Bone marrow (tissue), 2 donors: ENCODE measurements at regions not wholly inside any gene's neighbourhood (a gene's known extent, or its start where the extent isn't known, plus 50 kb on each side); places are given as distances from the start of the nearest gene placed in this dataset.

Experiments
- DNase-seq, 2 donors: peaks; one replicate each; lab custom pipeline; 2025; lab: John Stamatoyannopoulos, UW

DNA sequence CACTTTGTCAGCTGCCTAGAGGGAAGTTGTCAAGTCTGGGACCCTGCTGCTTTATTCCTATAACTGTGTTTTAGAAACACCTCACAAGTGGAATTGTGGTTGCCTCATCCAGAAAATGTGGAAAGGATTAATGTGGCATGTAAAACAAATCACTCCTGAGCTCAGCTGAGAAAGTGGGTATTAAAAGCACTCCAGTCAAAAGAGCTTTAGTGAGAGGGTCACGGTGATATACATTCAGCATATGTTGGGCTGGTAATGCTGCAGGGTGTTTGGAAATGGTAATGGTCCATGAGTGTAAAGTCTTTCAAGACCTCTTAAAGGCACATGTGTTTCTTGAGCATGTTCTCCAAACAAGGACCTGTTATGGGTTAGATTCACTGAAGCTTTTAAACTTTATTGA lies 318.2 kb upstream of the MEOX2 start:
- DNase-seq = no peak

DNA sequence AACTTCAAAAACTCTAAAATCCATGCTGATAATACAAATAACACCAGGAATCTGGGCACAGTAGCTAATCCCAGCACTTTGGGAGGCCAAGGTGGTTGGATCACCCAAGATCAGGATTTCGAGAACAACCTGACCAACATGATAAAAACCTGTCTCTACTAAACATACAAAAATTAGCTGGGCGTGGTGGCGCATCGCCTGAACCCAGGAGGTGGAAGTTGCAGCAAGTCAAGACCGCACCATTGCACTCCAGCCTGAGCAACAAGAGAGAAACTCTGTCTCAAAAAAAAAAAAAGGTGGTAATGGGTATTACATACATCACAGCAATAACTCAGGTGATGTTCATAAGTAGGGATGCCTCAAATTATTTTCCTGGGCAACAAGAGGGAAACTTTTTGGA lies 315.0 kb upstream of the MEOX2 start:
- no peak for DNase-seq

DNA sequence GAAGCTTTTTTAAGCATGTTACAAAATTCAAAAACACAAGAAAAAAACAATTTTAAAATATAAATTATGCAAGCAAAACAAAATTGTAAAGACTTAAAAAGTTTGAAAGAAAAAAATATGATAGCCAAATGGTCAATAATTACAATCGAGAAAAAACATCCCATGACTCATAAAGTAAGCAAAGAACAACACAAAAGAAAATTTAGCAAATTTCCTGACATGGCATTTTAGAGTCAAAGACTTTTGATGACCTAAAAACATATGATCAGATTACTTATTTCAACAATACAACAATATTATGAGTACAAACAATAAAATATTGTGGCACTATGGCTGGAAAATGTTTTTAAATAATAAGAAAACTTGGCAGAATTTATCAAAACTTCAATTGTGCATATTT lies 312.1 kb upstream of the MEOX2 start:
- no peak for DNase-seq

DNA sequence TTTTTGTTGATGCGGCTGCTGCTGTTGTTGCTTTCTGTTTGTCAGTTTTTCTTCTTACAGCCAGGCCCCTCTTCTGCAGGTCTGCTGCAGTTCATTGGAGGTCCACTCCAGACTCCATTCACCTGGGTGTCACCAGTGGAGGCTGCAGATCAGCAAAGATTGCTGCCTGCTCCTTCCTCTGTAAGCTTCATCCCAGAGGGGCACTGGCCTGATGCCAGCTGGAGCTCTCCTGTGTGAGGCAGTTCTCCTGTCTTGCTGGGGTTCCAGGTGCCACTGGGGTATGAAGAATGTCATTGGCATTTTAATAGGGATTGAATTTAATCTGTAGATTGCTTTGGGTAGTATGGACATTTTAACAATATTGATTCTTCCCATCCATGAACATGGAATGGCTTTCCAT lies 308.5 kb upstream of the MEOX2 start:
- no peak for DNase-seq

DNA sequence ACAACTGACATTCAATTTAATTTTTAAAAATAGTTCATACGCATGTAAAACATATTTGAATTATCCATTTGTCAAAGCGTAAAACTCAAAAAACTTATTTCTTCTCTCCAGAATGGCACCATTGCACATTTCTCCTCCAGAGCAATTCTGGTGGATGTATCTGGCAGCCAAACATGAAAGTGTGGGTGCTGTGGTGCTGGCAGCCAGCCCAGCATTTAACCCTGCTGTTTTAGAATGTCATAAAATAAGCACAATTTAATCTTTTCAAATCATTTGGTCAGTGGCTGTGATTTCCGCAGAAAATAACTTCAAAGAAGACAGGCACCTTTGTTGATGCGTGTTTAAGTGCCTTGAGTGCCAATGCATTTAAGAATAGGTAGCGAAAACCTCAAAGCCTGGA lies 302.7 kb upstream of the MEOX2 start:
- DNase-seq = no peak

DNA sequence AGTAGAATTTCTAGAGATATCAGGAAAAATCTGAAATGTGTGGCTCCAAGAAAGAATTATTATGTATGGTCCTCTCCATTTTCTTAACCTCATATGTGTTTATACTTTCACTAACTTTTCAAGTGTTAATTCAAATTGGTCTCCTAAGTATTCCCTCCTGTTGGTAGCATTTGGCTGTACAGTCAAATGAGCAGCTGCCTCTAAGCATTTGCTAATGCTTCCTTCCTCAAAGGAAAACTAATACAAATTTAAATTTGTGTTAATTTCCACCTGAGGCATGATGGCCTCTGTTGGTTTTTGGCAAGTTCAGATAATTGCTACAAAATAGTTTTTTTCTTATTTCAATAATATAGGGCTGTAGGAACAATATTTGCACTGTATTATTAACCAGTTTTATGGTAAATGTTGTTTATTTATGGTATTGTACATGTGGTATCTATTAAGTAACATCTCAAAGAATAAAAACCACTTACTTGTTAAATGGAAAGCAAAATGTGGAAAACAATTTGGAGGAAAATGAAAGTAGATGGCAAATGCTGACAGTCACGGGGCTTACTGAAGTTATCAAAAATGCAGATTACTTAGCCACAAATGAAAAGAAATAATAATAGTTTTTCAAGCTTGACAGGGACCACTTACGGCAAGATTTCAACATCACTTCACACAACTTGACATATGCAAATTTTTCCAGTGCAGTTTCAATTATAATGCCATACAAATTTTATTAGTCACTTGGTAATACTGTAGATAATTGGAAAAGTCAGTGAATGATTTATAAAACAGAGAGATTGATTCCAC lies 299.3 kb upstream of the MEOX2 start:
- no peak for DNase-seq

DNA sequence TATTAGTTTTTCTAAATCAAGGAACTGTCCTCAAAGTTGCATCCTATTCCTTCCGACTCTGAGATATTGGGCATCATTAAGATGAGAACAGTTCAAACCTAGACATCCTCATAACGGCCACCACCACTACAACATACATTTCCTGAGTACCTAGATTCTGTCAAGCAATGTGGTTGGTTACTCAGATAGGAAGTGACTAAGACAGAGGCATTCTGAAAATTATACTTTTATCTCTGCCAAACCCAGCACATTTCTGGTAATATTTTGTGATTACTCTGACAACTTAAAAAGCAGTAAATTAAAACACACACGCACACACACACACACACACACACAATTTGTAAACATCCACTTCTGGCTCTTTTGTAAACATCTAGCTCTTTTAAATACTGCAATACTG lies 291.2 kb upstream of the MEOX2 start:
- no peak for DNase-seq

DNA sequence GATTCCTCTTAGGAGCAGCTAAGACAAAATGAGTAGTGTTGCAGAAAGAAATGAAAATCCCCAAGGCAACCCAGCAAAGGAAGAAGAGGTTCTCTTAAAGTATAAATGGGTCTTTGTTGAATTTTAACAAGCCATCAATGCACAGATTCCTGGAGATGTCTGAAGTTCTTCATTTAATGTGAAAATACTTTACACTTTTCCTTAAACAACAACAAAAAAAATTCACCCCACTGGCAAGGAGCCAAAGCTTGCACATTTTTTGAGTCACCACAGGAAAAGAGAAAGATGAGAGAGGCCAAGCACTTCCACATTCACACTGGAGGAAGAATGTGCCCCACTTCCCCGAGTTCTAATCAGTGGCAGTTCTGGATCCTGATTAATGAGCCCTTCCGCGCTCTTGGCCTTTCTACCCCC lies 286.4 kb upstream of the MEOX2 start:
- no peak for DNase-seq

DNA sequence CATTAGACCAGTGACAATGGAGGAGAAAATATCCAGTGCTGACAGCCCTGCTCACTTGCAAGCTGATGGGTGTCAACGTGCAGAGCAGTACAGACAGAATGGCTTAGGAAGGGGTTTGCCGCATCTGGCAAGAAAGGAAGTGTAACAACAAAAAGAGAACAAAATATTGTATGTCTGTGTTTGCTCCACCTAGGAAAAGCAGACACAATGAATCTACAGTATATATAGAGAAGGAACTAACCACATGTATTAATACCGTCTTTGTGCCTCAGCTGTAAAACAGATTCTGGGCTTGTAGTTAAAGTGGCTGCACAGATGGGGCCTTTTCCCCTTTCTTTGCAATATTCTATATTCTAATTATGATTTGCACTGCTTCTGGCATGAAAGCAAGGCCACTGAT lies 281.1 kb upstream of the MEOX2 start:
- DNase-seq = no peak

DNA sequence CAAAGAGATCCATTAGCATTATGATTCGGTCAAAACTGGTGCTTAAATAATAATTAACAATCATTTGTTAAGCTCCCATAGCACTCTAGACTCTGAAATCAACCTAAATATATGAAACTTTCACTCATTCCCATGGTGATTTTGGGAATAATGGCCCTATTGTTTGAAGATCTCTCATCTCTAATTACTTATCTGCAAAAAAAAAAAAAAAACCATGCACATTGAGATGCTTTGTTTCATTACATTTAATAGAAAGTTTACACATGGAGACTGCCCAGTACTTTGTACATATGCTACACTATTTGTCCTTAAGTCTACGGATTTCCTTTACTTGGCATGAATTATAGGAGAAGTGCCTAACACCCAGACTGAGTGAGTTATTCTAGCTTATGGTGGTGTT lies 280.6 kb upstream of the MEOX2 start:
- DNase-seq = no peak

DNA sequence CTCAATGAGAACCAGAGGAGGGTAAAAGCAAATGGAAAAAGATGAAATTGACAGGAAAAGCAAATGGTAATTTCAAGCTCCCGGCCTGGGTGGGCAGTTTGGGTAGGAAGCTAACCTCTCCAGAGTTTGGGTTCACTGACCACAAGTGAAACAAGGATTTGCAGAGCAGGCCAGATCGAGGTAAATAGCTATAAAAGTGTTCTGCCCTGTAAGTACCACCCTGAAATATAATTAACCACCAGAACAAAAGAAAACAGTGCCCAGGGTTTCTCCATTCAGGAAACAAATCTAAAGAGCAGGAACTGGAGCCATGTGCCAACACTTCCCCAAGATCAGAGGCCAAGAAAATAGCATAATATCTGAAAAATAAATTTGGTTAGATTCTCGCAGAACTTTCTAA lies 276.7 kb upstream of the MEOX2 start:
- no peak for DNase-seq

DNA sequence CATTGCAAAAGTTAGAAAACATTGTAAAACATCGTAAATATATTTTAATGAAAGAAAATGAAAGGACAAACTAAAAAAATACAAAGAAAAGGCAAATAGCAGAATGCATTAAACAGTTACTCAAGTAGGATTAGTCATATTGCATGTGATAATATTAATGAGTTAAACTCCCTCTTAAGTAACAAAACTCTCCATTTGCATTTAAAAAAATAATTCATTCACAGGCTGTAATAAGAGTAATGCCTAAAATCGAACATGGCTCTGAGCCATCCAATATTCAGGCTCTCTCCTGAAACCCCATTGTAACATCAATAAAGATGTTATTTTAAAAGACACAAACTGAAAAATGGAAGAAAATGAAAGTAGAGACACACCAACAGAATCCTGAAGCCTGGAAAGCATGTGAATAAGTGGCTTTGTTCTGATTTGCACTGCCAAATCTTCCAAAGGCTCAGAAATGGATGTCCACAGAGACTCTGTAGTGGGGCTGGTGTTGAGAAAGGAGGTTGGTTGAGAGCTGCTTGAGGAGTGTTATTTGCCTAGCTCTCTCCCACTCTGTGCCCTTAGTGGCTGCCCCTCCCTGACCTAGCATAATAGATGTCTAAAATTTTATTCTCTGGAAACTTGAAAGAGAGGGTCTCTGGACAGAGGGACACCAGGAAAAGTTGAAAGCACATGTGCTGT lies 268.3 kb upstream of the MEOX2 start:
- no peak for DNase-seq

DNA sequence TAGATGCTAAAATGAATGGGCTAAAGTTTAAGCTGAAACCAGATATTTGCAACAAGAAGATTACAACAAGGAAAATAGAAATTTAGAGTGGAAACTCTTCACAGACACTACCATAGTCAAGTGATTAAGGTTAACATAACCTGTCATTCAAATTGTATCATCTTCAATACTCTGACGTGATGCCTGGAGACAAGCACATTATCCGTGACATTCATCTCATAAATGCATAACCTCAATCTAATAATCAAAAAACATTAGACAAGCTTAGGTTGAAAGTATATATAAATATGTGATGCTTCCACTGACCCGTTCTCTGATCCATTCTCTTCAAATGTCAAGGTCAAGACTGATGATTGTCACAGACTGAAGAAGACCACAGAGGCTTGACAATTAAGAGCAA lies 263.8 kb upstream of the MEOX2 start:
- DNase-seq = no peak

DNA sequence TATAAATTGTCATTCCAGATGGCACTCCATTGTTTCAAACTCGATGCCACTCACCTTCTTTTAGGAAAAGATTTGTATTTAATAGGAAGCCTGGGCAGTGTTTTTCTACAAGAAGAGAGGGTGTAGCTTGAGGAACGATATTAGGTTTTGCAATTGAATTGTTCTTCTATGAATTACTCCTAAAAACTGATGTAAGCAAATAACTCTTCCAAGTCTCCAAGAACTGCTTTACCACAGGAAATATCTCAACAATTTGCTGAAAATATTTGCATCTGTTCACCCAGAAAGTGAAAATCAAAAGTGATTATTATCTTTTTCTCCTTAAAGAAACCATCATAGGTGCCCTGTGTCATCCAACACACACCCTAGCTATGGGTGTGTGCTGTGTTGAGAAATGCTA lies 261.3 kb upstream of the MEOX2 start:
- DNase-seq = no peak

DNA sequence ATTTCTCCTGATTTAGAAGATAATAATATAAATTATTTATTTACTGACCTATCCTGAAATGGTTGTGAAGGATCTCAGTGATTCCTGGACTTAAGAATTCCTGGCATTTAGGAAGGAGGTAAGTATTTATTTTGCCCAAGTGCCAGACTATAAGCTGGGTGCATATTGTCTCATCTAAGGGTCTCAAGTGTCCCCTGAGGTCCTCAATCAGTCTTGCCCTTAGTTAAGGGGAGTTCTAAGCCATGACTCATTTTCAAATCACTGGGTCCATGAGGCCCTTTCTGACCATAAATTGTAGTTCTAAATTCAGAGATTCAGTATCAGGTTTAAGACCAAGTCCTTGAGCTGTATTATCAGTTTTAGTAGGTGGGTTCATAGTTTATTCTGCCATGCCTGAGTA lies 251.6 kb upstream of the MEOX2 start:
- DNase-seq = no peak

DNA sequence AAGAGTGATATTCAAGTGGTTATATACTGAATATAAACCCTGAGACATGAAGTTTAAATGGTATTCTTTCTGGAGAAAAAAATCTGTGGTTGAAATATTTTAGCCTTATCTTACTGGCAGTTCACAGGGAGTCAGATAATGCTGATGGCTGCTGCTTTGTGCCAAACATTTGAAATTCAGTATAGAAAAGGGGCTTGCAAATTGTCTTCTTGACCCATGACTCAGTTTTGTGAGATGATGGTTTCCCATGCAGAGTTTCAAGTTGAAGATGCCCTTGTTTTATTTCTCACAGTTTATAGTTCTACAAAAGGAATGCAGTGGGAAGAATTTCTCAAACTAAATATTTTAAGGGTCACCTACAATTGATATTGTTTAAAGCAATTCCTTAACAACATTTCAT lies 251.1 kb upstream of the MEOX2 start:
- DNase-seq = no peak

DNA sequence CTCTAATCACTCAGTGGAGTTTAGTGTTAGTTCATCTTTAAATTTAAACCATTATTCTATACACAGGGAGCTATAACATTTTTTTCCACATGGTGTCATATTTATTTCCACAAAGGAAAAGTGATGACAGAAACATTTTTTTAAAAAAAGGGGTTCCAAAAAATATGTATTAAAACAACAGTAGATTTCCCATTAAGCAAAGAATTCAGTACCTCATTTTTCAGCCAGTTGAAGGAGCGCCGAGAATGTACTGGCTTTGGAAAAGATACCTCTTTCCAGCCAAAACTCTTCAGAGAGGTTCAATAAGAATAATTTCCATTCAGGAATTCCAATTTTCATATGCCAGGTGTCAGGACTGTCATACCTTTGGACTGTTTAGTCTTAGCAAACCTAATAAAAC lies 250.5 kb upstream of the MEOX2 start:
- no peak for DNase-seq

DNA sequence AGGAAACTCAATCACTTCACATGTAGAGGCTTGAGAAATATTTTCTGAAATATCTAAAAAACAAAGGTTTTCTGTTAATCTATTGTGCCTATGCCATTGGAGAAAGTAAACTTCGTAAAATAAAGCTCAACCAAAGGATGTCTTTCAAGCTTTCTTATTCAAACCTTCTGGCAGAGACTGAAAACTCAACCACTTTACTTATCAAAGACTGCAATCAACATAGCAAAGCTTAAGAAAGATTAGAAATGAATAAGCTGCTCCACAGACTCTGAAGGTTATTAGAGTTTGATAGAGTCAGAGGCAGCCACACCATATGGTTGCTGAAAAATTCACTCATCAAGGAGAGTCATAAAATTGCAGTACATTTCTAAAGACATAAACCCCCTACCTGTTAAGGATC lies 245.8 kb upstream of the MEOX2 start:
- DNase-seq = no peak

DNA sequence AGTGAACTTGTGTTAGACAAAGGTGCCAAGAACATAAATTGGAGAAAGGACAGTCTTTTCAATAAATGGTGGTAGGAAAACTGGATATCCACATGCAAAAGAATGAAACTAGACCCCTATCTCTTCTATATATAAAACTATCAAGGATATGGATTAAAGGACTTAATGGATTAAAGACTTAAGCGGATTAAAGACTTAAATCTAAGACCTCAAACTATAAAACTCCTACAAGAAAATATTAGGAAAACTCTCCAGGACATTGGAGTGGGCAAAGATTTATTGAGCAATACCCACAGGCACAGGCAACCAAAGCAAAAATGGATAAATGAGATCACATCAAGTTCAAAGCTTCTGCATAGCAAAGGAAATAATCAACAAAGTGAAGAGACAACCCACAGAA lies 242.9 kb upstream of the MEOX2 start:
- DNase-seq = no peak

DNA sequence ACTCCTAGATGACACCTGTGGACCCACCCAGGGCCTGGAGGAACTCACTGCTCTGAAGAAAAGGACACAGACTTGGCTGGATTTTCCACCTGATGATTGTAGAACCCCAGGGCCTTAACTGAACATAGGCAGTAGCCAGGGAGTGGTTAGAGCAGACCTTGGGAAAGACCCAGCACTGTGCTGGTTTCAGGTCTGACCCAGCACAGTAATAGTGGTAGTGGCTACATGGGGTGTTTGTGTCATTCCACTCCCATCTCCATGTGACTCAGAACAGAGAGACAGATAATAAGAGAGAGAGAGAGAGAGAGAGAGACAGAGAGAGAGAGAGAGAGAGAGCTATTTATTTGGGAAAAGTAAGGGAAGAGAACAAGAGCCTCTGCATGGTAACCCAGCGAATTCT lies 239.1 kb upstream of the MEOX2 start:
- DNase-seq = no peak

DNA sequence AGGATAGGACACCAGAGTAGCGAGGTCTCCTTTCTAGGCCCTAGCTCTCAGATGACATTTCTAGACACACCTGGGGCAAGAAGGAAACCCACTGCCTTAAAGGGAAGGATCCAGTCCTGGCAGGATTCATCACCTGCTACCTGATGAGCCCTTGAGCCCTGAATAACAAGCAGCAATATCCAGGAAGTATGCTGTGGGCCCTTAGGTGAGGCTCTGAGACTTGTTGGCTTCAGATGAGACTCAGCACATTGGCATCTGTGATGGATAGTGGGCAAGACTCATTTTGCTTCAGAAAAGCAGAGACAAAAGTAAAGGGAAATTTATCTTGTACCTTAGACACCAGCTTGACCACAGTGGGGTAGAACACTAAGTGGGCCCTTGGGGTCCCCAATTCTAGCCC lies 238.4 kb upstream of the MEOX2 start:
- no peak for DNase-seq

DNA sequence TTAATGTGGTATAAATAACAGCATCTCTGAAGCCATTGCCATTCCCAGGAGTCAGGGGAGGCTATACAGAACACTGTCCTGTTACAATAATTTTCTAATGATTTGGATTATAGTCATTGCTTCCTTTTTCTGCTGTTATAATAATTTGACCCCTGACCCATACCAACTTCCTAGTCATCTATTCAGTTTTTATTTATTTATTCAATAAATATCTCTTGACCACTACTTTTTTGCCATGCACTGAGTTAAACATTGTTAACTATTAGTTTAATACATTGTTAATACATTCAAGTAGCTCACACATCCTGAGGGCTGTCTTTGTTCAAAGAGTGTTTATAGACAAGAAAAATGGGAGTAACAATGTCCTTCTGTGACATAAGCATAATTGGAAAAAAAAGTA lies 235.5 kb upstream of the MEOX2 start:
- no peak for DNase-seq

DNA sequence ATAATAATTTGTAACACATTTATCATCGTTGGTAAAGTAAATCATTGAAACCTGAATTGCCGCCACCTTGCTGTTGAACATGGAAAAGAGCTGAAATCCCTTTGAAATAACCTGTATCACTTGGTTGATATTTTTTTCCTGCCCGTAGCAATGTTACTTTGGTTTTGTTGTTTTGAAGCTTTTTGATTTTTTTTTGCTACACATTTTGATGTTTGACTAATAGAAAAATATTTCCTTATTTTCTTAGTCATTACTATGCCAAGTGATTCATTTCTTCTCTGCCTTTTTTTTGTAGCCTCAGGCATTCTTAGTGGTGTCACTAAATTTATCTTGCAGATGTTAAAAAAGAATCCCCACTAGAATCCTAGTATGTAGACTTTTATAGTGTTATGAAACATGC lies 235.1 kb upstream of the MEOX2 start:
- no peak for DNase-seq

DNA sequence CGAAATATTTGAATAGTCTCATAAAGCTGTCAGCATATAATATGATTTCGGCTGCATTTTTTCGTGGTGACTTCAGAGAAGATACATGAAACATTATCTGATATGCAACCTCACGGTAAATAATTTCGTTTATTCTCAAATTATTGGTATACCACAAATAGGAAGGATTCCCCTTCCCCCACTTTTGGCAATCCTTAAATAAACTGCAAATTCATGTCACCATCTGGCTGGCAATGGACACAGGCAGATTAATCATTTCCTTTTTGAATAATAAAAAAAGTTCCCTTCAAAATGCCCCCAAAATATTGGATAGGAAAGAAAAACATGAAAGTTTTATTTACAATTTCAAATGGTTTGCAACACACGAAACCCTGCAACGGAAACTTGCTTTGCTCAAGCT lies 234.5 kb upstream of the MEOX2 start:
- DNase-seq = no peak
